Liver (tissue), 8 donors: ENCODE measurements at regions not wholly inside any gene's neighbourhood (a gene's known extent, or its start where the extent isn't known, plus 50 kb on each side); places are given as distances from the start of the nearest gene placed in this dataset.

Source experiments
- DNase-seq: peaks from one replicate; pipeline ENCODE4 v3.0.0-alpha.2; 2017; ENCODE audit warnings: low spot score
- H3K27ac ChIP-seq, 2 donors: one replicate each; pipeline ENCODE4 v1.7.0; 2013; ENCODE audit warnings: inconsistent platforms in 2 of 2, low read length in 2 of 2, control low read depth in 1 of 2, low read depth in 1 of 2, mild to moderate bottlenecking in 1 of 2
- H3K27me3 ChIP-seq, 4 donors: one replicate each; pipeline versions ENCODE4 v1.6.1 to v1.7.0; 2013; ENCODE audit warnings: low read length in 3 of 4, inconsistent platforms in 1 of 4, mild to moderate bottlenecking in 1 of 4, moderate library complexity in 1 of 4; ENCODE audit not compliant: control insufficient read depth in 4 of 4, insufficient read depth in 4 of 4
- H3K36me3 ChIP-seq, 4 donors: one replicate each; pipeline versions ENCODE4 v1.6.1 to v1.7.0; 2013; ENCODE audit warnings: low read length in 3 of 4, mild to moderate bottlenecking in 3 of 4, low read depth in 1 of 4, moderate library complexity in 1 of 4; ENCODE audit not compliant: control insufficient read depth in 4 of 4, insufficient read depth in 3 of 4
- H3K4me1 ChIP-seq, 4 donors: one replicate each; pipeline versions ENCODE4 v1.6.1 to v1.7.0; 2013; ENCODE audit warnings: low read length in 3 of 4, mild to moderate bottlenecking in 3 of 4, moderate library complexity in 1 of 4; ENCODE audit not compliant: control insufficient read depth in 4 of 4, insufficient read depth in 4 of 4
- H3K4me3 ChIP-seq, 3 donors: one replicate each; pipeline versions ENCODE4 v1.6.1 to v1.7.0; 2013; ENCODE audit warnings: low read length in 3 of 3, control low read depth in 1 of 3, low read depth in 1 of 3, mild to moderate bottlenecking in 1 of 3
- H3K9ac ChIP-seq, 2 donors: one replicate each; pipeline ENCODE4 v1.7.0; 2013; ENCODE audit warnings: low read length in 2 of 2, mild to moderate bottlenecking in 2 of 2, moderate library complexity in 2 of 2, control low read depth in 1 of 2, low read depth in 1 of 2
- H3K9me3 ChIP-seq, 4 donors: one replicate each; pipeline versions ENCODE4 v1.6.1 to v1.7.0; 2013; ENCODE audit warnings: low read length in 3 of 4; ENCODE audit not compliant: control insufficient read depth in 4 of 4
- ATF3 ChIP-seq: IDR thresholded peaks from 2 replicates; pipeline ENCODE4 v1.6.1; 2016; ENCODE audit warnings: antibody characterized with exemption
- CTCF ChIP-seq: fragments of 150-350 bp; IDR thresholded peaks from 2 replicates; pipeline ENCODE4 v1.5.1; 2017; ENCODE audit warnings: improper control_type of control experiment, low read depth, low read length; ENCODE audit not compliant: missing input control
- EGR1 ChIP-seq, 2 donors: IDR thresholded peaks; 2 replicates each; pipeline ENCODE4 v1.6.1; 2016 to 2018; ENCODE audit warnings: antibody characterized with exemption in 2 of 2, low read depth in 2 of 2
- FOXA1 ChIP-seq: IDR thresholded peaks from 2 replicates; pipeline ENCODE4 v1.6.1; 2016; ENCODE audit warnings: antibody characterized with exemption
- FOXA2 ChIP-seq: IDR thresholded peaks from 2 replicates; pipeline ENCODE4 v1.6.1; 2016; ENCODE audit warnings: antibody characterized with exemption
- GABPA ChIP-seq, 2 donors: IDR thresholded peaks in 1 of 2; conservative IDR thresholded peaks in 1 of 2; 2 replicates each; pipeline ENCODE4 v1.6.1; 2016; ENCODE audit warnings: antibody characterized with exemption in 2 of 2, mild to moderate bottlenecking in 1 of 2, moderate library complexity in 1 of 2
- HNF4A ChIP-seq, 2 donors: conservative IDR thresholded peaks; 2 replicates each; pipeline ENCODE4 v1.6.1; 2016; ENCODE audit warnings: antibody characterized with exemption in 2 of 2, mild to moderate bottlenecking in 2 of 2
- HNF4G ChIP-seq: IDR thresholded peaks from 2 replicates; pipeline ENCODE4 v1.6.1; 2016; ENCODE audit warnings: antibody characterized with exemption
- JUND ChIP-seq, 2 donors: IDR thresholded peaks; 2 replicates each; pipeline ENCODE4 v1.6.1; 2016; ENCODE audit warnings: antibody characterized with exemption in 2 of 2
- MAX ChIP-seq: IDR thresholded peaks from 2 replicates; pipeline ENCODE4 v1.6.1; 2016; ENCODE audit warnings: antibody characterized with exemption
- NR2F2 ChIP-seq: IDR thresholded peaks from 2 replicates; pipeline ENCODE4 v1.6.1; 2016; ENCODE audit warnings: antibody characterized with exemption
- RAD21 ChIP-seq, 2 donors: IDR thresholded peaks; 2 replicates each; pipeline ENCODE4 v1.6.1; 2016; ENCODE audit warnings: antibody characterized with exemption in 2 of 2, mild to moderate bottlenecking in 2 of 2
- RXRA ChIP-seq, 2 donors: IDR thresholded peaks; 2 replicates each; pipeline ENCODE4 v1.6.1; 2017 to 2018; ENCODE audit warnings: antibody characterized with exemption in 2 of 2, mild to moderate bottlenecking in 1 of 2
- TAF1 ChIP-seq: conservative IDR thresholded peaks from 2 replicates; pipeline ENCODE4 v1.6.1; 2016; ENCODE audit warnings: antibody characterized with exemption, mild to moderate bottlenecking
- YY1 ChIP-seq: IDR thresholded peaks from 2 replicates; pipeline ENCODE4 v1.6.1; 2016; ENCODE audit warnings: antibody characterized with exemption, mild to moderate bottlenecking
- ZBTB33 ChIP-seq: IDR thresholded peaks from 2 replicates; pipeline ENCODE4 v1.6.1; 2016; ENCODE audit warnings: antibody characterized with exemption
- WGBS: extraction: QIAGEN DNeasy Blood & Tissue Kit; methylation state at CpG from one replicate; pipeline ENCODE4 v1.1.7; 2013; 5-methylcytosine and 5-hydroxymethylcytosine counted together
- donor health status: healthy.
- donor health status: healthy.
- donor health status: healthy.
- donor health status: healthy.
- donor health status: healthy.

GRCh38 chr22:22728382-22728781 is 84.0 kb downstream of the GGTLC2 start:
- H3K4me3 ChIP-seq, result no peak overlapping the region
- H3K4me1 ChIP-seq, result no peaks in the 10 kb centered on the region
- no peak for DNase-seq
- H3K9ac ChIP-seq, result no peak overlapping the region
- TF ChIP-seq FOXA1 (no peak), ZBTB33 (no peak), CTCF (no peak), HNF4A (conservative IDR thresholded peaks at IDR 0.05) (no peak), MAX (no peak), HNF4G (no peak)
- H3K9me3 ChIP-seq, result no peaks in the 10 kb centered on the region
- 85% methylated on average over 5 of the region's 5 CpGs for WGBS
- H3K27me3 ChIP-seq, result no peaks in the 10 kb centered on the region
- H3K36me3 ChIP-seq, result no peaks in the 10 kb centered on the region
- H3K27ac ChIP-seq, result no peak overlapping the region

- TF ChIP-seq ATF3, result no peak
- TF ChIP-seq CTCF, result no peak
- TF ChIP-seq HNF4A (conservative IDR thresholded peaks at IDR 0.05), result no peak
- TF ChIP-seq RAD21 (IDR thresholded peaks at IDR 0.05), result no peak
- no peak for TF ChIP-seq FOXA1
- TF ChIP-seq FOXA2, result no peak
- no peak for TF ChIP-seq JUND (IDR thresholded peaks at IDR 0.05)
- TF ChIP-seq TAF1, result no peak
- no peak for TF ChIP-seq RXRA (IDR thresholded peaks at IDR 0.05)
- no peak for TF ChIP-seq HNF4G
- no peak for TF ChIP-seq ZBTB33
- TF ChIP-seq GABPA (IDR thresholded peaks at IDR 0.05 in 1 of 2, conservative IDR thresholded peaks at IDR 0.05 in 1 of 2), result no peak
- no peak for TF ChIP-seq YY1
- no peak for TF ChIP-seq EGR1 (IDR thresholded peaks at IDR 0.05; ENCODE audit: low read depth in 2 of 2)
- no peak for TF ChIP-seq NR2F2
- Histone ChIP-seq H3K27ac (no peak overlapping the region), H3K4me1 (no peaks in the 10 kb centered on the region), H3K36me3 (no peaks in the 10 kb centered on the region), H3K4me3 (no peak overlapping the region), H3K9me3 (no peaks in the 10 kb centered on the region), H3K27me3 (no peaks in the 10 kb centered on the region), H3K9ac (no peak overlapping the region)
- no peak for DNase-seq
- 90% methylated on average over 9 of the region's 9 CpGs for WGBS
These were observed 86.4 kb downstream of the GGTLC2 start for GRCh38 chr22:22730655-22731373.
